GM23338 (cell line): ENCODE measurements at regions not wholly inside any gene's neighbourhood (a gene's known extent, or its start where the extent isn't known, plus 50 kb on each side); places are given as distances from the start of the nearest gene placed in this dataset.

ENCODE experiments used
- CTCF ChIP-seq, 2 experiments: fragments of 200-600 bp in 1 of 2; sonication (generic) in 1 of 2; conservative IDR thresholded peaks; 2 replicates each; pipeline versions ENCODE4 v1.5.1 to v1.6.1; 2016 to 2017; ENCODE audit warnings: antibody characterized with exemption in 2 of 2, low read depth in 2 of 2, mild to moderate bottlenecking in 2 of 2, moderate library complexity in 1 of 2
- ETS1 ChIP-seq: IDR thresholded peaks from 2 replicates; pipeline ENCODE4 v1.6.1; 2016; ENCODE audit warnings: antibody characterized with exemption
- EZH2 ChIP-seq: fragments of 200-600 bp; sonication (generic); IDR thresholded peaks from one replicate; pipeline ENCODE4 v1.8.0; 2017; ENCODE audit warnings: antibody characterized with exemption, mild to moderate bottlenecking, low read depth; ENCODE audit not compliant: unreplicated experiment
- JUNB ChIP-seq: IDR thresholded peaks from one replicate; pipeline ENCODE4 v1.6.1; 2016; ENCODE audit warnings: antibody characterized with exemption; ENCODE audit not compliant: unreplicated experiment
- POLR2AphosphoS5 ChIP-seq: IDR thresholded peaks from 2 replicates; pipeline ENCODE4 v1.6.1; 2016; ENCODE audit warnings: antibody characterized with exemption, low read depth
- STAT1 ChIP-seq: IDR thresholded peaks from one replicate; pipeline ENCODE4 v1.6.1; 2016; ENCODE audit warnings: antibody characterized with exemption; ENCODE audit not compliant: unreplicated experiment
- ZNF331 ChIP-seq: fragments of 250-450 bp; sonication (Bioruptor Pico); IDR thresholded peaks from 2 replicates; pipeline ENCODE4 v1.5.0; 2020; ENCODE audit warnings: low read depth, mild to moderate bottlenecking, moderate library complexity
- ZNF462 ChIP-seq: fragments of 250-450 bp; sonication (Bioruptor Pico); IDR thresholded peaks from 2 replicates; pipeline ENCODE4 v1.5.0; 2020; ENCODE audit warnings: mild to moderate bottlenecking, moderate library complexity

- TF ChIP-seq ZNF462 (CRISPR knock-in tag) (no peak), ZNF331 (CRISPR knock-in tag) (no peak), JUNB (no peak), EZH2 (no peak), STAT1 (no peak), CTCF (conservative IDR thresholded peaks at IDR 0.05; ENCODE audit: low read depth in 2 of 2) (no peak), POLR2AphosphoS5 (no peak), ETS1 (no peak)
Observed at GRCh38 chr16:86214326-86215232, 295.7 kb upstream of the FOXF1 start (continued).
